Testis (tissue), 2 donors: ENCODE measurements at regions not wholly inside any gene's neighbourhood (a gene's known extent, or its start where the extent isn't known, plus 50 kb on each side); places are given as distances from the start of the nearest gene placed in this dataset.

Experiments used
- DNase-seq: peaks from one replicate; pipeline ENCODE4 v3.0.0-alpha.2; 2019
- H3K27ac ChIP-seq, 2 donors: fragments of 200-600 bp; sonication (generic); one replicate each; pipeline ENCODE4 v1.5.1; 2019
- H3K27me3 ChIP-seq: fragments of 200-600 bp; sonication (generic); one replicate; pipeline ENCODE4 v1.5.1; 2019
- H3K36me3 ChIP-seq: fragments of 200-600 bp; sonication (generic); one replicate; pipeline ENCODE4 v1.5.1; 2017; ENCODE audit warnings: low read depth; ENCODE audit errors: missing control alignments
- H3K4me1 ChIP-seq: fragments of 200-600 bp; sonication (generic); one replicate; pipeline ENCODE4 v1.5.1; 2019
- H3K4me3 ChIP-seq, 2 donors: fragments of 200-600 bp; sonication (generic); one replicate each; pipeline ENCODE4 v1.5.1; 2017 to 2019
- H3K9me3 ChIP-seq: fragments of 200-600 bp; sonication (generic); one replicate; pipeline ENCODE4 v1.5.1; 2017
- POLR2A ChIP-seq: fragments of 450-650 bp; IDR thresholded peaks from one replicate; pipeline ENCODE4 v1.6.1; 2017; ENCODE audit warnings: antibody characterized with exemption, mild to moderate bottlenecking, moderate library complexity
- WGBS, 2 donors: methylation state at CpG; one replicate each; pipeline ENCODE4 v1.1.5; 2018; 5-methylcytosine and 5-hydroxymethylcytosine counted together
- intact Hi-C: fragments of 100-400 bp; cut with DNase I; formaldehyde crosslinking; loops from one replicate; pipeline ENCODE4 v1.15.1; 2023; ENCODE audit warnings: low total_unique reads
- TF ChIP-seq, protein P1 (sequence below), 3 experiments: fragments of 450-650 bp in 2 of 3; fragments of 200-600 bp in 1 of 3; sonication (generic) in 1 of 3; IDR thresholded peaks; one replicate each; pipeline ENCODE4 v1.5.1; 2016 to 2019; ENCODE audit warnings: antibody characterized with exemption in 3 of 3, mild to moderate bottlenecking in 2 of 3, moderate library complexity in 1 of 3

DNA sequence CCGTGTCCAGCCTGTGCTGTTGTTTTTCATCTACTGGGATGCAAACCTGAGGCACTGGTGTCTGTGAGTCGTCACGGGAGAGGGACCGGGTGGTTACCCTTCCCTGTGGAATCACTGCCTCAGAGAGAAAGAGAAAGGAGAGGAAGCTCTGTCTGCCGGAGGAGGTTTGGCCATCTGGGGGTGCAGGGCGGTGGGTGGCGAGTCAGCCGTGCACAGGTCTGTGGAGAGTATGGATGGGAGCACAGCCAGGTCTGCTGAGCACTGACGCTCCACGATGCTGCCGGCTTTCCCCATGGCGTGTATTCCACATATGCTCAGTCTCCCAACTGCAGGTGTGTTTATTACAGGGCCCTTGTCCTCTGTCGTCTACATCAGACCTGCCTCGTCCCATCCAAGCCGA lies 395.2 kb upstream of the IRX4 start:
- Histone ChIP-seq H3K36me3 (no peaks in the 10 kb centered on the region), H3K27ac (no peak overlapping the region), H3K9me3 (no peaks in the 10 kb centered on the region), H3K27me3 (no peaks in the 10 kb centered on the region), H3K4me3 (no peak overlapping the region), H3K4me1 (no peaks in the 10 kb centered on the region)
- DNase-seq = no peak
- TF ChIP-seq POLR2A = no peak
- TF ChIP-seq, protein P1, sequence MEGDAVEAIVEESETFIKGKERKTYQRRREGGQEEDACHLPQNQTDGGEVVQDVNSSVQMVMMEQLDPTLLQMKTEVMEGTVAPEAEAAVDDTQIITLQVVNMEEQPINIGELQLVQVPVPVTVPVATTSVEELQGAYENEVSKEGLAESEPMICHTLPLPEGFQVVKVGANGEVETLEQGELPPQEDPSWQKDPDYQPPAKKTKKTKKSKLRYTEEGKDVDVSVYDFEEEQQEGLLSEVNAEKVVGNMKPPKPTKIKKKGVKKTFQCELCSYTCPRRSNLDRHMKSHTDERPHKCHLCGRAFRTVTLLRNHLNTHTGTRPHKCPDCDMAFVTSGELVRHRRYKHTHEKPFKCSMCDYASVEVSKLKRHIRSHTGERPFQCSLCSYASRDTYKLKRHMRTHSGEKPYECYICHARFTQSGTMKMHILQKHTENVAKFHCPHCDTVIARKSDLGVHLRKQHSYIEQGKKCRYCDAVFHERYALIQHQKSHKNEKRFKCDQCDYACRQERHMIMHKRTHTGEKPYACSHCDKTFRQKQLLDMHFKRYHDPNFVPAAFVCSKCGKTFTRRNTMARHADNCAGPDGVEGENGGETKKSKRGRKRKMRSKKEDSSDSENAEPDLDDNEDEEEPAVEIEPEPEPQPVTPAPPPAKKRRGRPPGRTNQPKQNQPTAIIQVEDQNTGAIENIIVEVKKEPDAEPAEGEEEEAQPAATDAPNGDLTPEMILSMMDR (IDR thresholded peaks at IDR 0.05) = no peak
- WGBS, 2 donors = 81 to 90% methylated on average over 15 of the region's 15 CpGs
- intact Hi-C loops = no loop called here

DNA sequence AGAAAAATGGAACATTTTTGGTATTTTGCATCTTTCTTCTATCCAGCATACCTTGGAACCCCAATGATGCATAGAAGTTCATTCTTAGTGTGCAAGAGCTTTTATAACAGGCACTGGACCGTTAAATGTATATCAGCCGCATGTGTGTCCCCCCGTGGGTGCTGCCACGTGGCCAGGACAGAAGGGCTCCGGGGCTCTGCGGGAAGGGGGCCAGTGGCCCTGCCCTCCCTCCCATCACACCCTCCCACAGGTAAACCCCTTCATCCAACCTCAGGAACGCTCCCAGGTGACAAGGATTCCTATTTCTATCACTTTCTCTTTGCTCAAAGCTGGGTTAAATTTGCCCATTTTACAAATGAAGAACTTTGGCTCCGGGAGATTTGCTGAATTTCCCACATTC lies 393.4 kb upstream of the IRX4 start:
- H3K4me3 ChIP-seq = no peak overlapping the region
- intact Hi-C loops = no loop called here

DNA sequence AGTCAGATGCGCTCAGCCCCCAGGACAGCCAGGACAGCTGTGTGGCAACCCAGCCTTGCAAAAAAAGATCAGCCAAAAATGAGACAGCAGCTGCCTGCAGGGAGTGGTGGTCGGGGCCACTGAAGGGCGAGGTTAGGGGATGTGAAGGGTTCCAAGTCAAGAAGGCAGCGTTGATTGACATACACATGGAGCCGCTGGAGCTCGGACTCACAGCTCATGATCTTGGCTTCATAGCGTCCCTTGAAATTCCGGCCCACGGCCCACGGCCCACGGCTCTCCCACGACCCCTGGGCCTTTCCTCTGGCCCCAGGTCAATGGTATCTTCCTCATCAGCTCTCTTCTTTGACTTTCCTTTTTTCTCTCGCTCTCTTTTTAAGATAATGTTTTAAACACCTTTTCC lies 390.0 kb upstream of the IRX4 start:
- Histone ChIP-seq H3K27ac (no peak overlapping the region), H3K4me1 (no peaks in the 10 kb centered on the region), H3K9me3 (no peaks in the 10 kb centered on the region), H3K27me3 (no peaks in the 10 kb centered on the region), H3K4me3 (no peak overlapping the region), H3K36me3 (no peaks in the 10 kb centered on the region)
- TF ChIP-seq, protein P1 (IDR thresholded peaks at IDR 0.05) = no peak
- WGBS, 2 donors = 85 to 88% methylated on average over 13 of the region's 13 CpGs
- intact Hi-C loops = no loop called here
- DNase-seq = no peak

More for the DNA sequence above, 393.4 kb upstream of the IRX4 start:
- H3K36me3 ChIP-seq = no peaks in the 10 kb centered on the region
- TF ChIP-seq, protein P1 (IDR thresholded peaks at IDR 0.05) = no peak
- no peak for TF ChIP-seq POLR2A
- WGBS, 2 donors = 79 to 91% methylated on average over 8 of the region's 8 CpGs
- H3K27me3 ChIP-seq = no peaks in the 10 kb centered on the region
- H3K4me1 ChIP-seq = no peaks in the 10 kb centered on the region
- no peak overlapping the region for H3K27ac ChIP-seq
- H3K9me3 ChIP-seq = no peaks in the 10 kb centered on the region
- no peak for DNase-seq

DNA sequence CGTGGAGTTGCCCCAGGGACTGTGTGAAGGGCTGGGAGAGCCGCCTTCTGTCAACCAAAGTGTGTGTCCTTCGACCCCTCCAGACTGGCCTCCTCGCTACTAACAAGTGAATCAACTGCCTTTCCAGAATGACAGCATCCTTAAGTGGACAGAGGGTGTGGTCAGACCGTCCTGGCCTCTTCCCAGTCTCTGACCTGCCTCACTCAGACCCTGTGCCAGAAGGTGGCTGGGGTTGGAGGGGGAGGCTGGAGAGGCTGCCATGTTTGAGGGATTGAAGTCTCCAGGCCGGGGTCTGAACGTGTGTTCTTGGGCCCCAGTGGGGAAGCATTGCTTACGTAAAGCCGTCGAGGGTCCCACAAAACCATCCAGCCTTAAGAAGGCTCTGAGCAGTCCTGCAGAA lies 389.3 kb upstream of the IRX4 start:
- no peak for DNase-seq
- Histone ChIP-seq H3K9me3 (no peaks in the 10 kb centered on the region), H3K4me3 (no peak overlapping the region), H3K4me1 (no peaks in the 10 kb centered on the region), H3K36me3 (no peaks in the 10 kb centered on the region), H3K27ac (no peak overlapping the region), H3K27me3 (no peaks in the 10 kb centered on the region)
- intact Hi-C loops = no loop called here
- WGBS, 2 donors = 81 to 82% methylated on average over 7 to 10 of the region's 10 CpGs
- TF ChIP-seq POLR2A = no peak
- TF ChIP-seq, protein P1 (IDR thresholded peaks at IDR 0.05) = no peak

DNA sequence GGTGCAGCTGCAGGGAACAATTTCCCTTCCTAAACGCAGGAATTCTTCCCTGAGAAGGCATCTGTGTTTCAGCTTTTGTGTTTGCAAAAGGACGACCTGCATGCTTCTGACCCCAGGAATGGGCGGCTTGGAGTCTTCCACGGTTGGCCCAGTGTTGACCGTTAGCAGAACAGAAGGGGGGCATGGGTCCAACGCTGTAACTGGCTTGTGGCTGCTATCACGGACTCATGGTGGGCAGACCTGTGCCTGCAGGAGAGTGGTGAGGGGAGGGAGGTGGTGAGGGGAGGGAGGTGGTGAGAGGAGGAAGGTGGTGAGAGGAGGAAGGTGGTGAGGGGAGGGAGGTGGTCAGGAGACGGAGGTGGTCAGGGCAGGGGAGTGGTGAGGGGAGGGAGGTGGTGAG lies 388.6 kb upstream of the IRX4 start:
- Histone ChIP-seq H3K4me1 (no peaks in the 10 kb centered on the region), H3K36me3 (no peaks in the 10 kb centered on the region), H3K4me3 (no peak overlapping the region), H3K9me3 (no peaks in the 10 kb centered on the region), H3K27ac (no peak overlapping the region), H3K27me3 (no peaks in the 10 kb centered on the region)
- WGBS, 2 donors = 66 to 71% methylated on average over 8 of the region's 8 CpGs
- no peak for TF ChIP-seq POLR2A
- TF ChIP-seq, protein P1 (IDR thresholded peaks at IDR 0.05) = no peak
- intact Hi-C loops = no loop called here
- DNase-seq = no peak
